SK-N-SH treated with all-trans-retinoic acid at 6 μM for 48 hours (cell line): ENCODE measurements at regions not wholly inside any gene's neighbourhood (a gene's known extent, or its start where the extent isn't known, plus 50 kb on each side); places are given as distances from the start of the nearest gene placed in this dataset.

Experiments
- ARNTL ChIP-seq: fragments of 450-650 bp; formaldehyde crosslinking; IDR thresholded peaks from 2 replicates; pipeline ENCODE4 v1.5.0; 2020; ENCODE audit warnings: low read depth, mild to moderate bottlenecking, moderate library complexity, borderline replicate concordance
- GLIS3 ChIP-seq: fragments of 250-450 bp; sonication (Bioruptor Pico); IDR thresholded peaks from 2 replicates; pipeline ENCODE4 v1.5.0; 2020; ENCODE audit warnings: mild to moderate bottlenecking, moderate library complexity
- PATZ1 ChIP-seq: fragments of 250-450 bp; sonication (Bioruptor Pico); IDR thresholded peaks from 2 replicates; pipeline ENCODE4 v1.8.0; 2020; ENCODE audit warnings: mild to moderate bottlenecking, moderate library complexity, borderline replicate concordance
- ZFP3 ChIP-seq: fragments of 250-450 bp; sonication (Bioruptor Pico); IDR thresholded peaks from 2 replicates; pipeline ENCODE4 v1.5.0; 2020; ENCODE audit warnings: mild to moderate bottlenecking, moderate library complexity

GRCh38 chr2:123717636-123718334 is 307.3 kb upstream of the CNTNAP5 start:
- TF ChIP-seq ARNTL (CRISPR knock-in tag) = no peak
- TF ChIP-seq GLIS3 (CRISPR knock-in tag) = no peak
- no peak for TF ChIP-seq ZFP3
- no peak for TF ChIP-seq PATZ1 (CRISPR knock-in tag)
